MCF 10A (cell line): ENCODE measurements at regions not wholly inside any gene's neighbourhood (a gene's known extent, or its start where the extent isn't known, plus 50 kb on each side); places are given as distances from the start of the nearest gene placed in this dataset.

Experiments used
- BruUV-seq: library from RNA; stranded (reverse); fragments of 400-500 nt; replicated peaks from 2 replicates; lab custom pipeline; 2021; lab: Mats Ljungman, UMichigan
- CTCF ChIA-PET: fragments of 300-600 bp; sonication (Branson Sonifier 250); formaldehyde crosslinking; extraction: SDS; loops from one replicate; lab custom pipeline; 2021; ENCODE audit warnings: antibody characterized with exemption, inconsistent platforms; lab: Yijun Ruan, JAX
- POLR2A ChIA-PET: fragments of 300-600, 350-650 bp; sonication (Branson Sonifier 250); formaldehyde crosslinking; extraction: SDS; loops from one replicate; lab custom pipeline; 2020; ENCODE audit warnings: antibody characterized with exemption, inconsistent platforms; lab: Yijun Ruan, JAX
- DNase-seq: peaks from one replicate; pipeline ENCODE4 v3.0.0-alpha.2; 2018; ENCODE audit not compliant: unreplicated experiment
- H3K27ac Mint-ChIP-seq: one replicate; pipeline ENCODE4 v1.8.0; 2022; ENCODE audit warnings: mild to moderate bottlenecking, low read depth, mixed read lengths; ENCODE audit not compliant: unreplicated experiment
- H3K27me3 Mint-ChIP-seq: one replicate; pipeline ENCODE4 v1.8.0; 2022; ENCODE audit warnings: mixed read lengths; ENCODE audit not compliant: insufficient read depth, unreplicated experiment
- H3K36me3 Mint-ChIP-seq: one replicate; pipeline ENCODE4 v1.8.0; 2022; ENCODE audit warnings: mild to moderate bottlenecking, moderate library complexity, mixed read lengths; ENCODE audit not compliant: insufficient read depth, unreplicated experiment
- H3K4me1 Mint-ChIP-seq: one replicate; pipeline ENCODE4 v1.8.0; 2022; ENCODE audit warnings: mixed read lengths; ENCODE audit not compliant: insufficient read depth, unreplicated experiment
- H3K4me3 Mint-ChIP-seq: one replicate; pipeline ENCODE4 v1.8.0; 2022; ENCODE audit warnings: mild to moderate bottlenecking, moderate library complexity, mixed read lengths; ENCODE audit not compliant: unreplicated experiment
- H3K9me3 Mint-ChIP-seq: one replicate; pipeline ENCODE4 v1.8.0; 2022; ENCODE audit warnings: mixed read lengths; ENCODE audit not compliant: unreplicated experiment
- intact Hi-C: fragments of 100-400 bp; cut with micrococcal nuclease; formaldehyde crosslinking; loops from 2 replicates; pipeline ENCODE4 v1.14.1; 2022
- TF ChIP-seq, protein P1 (sequence below): fragments of 200-600 bp; IDR thresholded peaks from one replicate; pipeline ENCODE4 v1.8.0; 2022; ENCODE audit warnings: antibody characterized with exemption, mild to moderate bottlenecking; ENCODE audit not compliant: unreplicated experiment

DNA sequence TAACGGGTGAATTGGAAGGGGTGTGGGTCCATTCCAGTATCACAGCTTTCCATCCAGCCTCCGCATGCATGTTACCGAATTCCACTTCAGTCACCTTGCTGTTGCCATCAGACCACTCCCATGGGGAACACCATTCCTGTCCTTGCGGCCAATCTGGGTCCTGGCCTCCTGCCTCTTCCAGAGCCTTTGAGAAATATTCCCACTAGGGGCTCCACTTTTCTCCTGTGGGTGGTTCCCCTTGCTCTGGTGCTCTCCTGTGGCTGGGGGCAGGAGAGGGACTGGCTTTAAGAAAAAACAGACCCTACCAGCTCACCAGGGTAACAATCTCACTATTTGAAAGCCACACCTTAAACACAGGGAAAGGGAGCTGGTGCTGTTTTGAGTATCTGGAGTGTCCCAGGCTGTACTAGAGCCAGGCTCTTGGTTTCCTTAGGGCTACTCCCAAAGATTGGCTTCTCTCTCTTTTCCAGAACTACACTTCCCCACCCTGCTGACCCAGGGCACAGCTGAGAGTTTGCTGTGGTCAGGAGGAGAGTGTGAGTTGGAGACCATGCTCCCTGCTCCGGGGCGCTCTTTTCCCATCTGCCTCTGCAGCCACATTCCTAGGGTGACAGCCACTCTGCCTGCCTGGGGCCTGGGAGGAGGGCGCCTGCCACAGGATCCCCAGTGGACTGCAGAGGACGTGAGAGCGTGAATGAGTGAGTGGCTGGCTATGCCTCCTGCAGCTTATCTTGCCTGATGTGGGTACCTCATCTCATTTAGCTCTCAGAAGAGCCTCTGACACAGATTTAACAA is 460.8 kb upstream of the HS6ST1 start:
- TF ChIP-seq, protein P1, sequence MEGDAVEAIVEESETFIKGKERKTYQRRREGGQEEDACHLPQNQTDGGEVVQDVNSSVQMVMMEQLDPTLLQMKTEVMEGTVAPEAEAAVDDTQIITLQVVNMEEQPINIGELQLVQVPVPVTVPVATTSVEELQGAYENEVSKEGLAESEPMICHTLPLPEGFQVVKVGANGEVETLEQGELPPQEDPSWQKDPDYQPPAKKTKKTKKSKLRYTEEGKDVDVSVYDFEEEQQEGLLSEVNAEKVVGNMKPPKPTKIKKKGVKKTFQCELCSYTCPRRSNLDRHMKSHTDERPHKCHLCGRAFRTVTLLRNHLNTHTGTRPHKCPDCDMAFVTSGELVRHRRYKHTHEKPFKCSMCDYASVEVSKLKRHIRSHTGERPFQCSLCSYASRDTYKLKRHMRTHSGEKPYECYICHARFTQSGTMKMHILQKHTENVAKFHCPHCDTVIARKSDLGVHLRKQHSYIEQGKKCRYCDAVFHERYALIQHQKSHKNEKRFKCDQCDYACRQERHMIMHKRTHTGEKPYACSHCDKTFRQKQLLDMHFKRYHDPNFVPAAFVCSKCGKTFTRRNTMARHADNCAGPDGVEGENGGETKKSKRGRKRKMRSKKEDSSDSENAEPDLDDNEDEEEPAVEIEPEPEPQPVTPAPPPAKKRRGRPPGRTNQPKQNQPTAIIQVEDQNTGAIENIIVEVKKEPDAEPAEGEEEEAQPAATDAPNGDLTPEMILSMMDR = no peak
- intact Hi-C loops = no loop called here
- Mint-ChIP-seq H3K4me1 (no peaks in the 10 kb centered on the region), H3K36me3 (no peaks in the 10 kb centered on the region), H3K4me3 (no peak overlapping the region), H3K27ac (no peak overlapping the region), H3K27me3 (no peaks in the 10 kb centered on the region), H3K9me3 (no peaks in the 10 kb centered on the region)
- POLR2A ChIA-PET = no interaction called here
- no peak for DNase-seq
- no TSS peak for BruUV-seq
- CTCF ChIA-PET = interaction anchor here (0.7 kb wide), 1 partner anchor 9 kb away, joined by 3 read pairs; no protein-coding TSS in a partner anchor

DNA sequence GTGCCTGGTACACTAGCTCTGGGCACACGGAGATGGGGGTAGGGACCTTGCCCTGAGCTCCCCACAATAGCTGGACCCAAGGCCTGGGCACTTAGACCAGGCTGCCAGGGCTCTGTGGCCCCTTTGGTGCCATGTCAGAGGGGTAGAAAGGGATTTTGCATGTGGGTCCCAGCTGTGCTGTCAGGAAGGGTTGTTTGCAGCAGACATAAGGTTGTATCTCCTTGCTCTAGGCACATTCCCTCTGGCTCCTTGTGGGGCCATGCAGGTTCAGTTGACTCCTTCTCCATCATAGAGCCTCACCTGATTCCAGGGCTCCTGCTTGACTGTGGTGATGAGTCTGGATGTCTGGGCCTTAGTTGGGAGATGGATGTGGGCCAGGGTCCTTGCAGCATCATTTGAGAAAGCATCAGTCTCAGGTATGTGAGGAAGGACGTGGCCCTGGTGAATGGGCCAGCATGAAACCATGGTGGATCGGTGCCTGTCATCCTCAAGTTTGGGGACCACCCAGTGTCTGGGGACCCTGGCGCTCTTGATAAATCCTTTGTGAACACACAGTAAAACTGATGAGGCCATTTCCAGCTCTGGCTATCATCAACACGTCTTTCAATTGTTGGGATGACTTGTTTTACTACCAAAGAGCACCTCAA is 461.9 kb upstream of the HS6ST1 start:
- Mint-ChIP-seq H3K36me3 (no peaks in the 10 kb centered on the region), H3K4me3 (no peak overlapping the region), H3K27me3 (no peaks in the 10 kb centered on the region), H3K27ac (no peak overlapping the region), H3K4me1 (no peaks in the 10 kb centered on the region), H3K9me3 (no peaks in the 10 kb centered on the region)
- CTCF ChIA-PET = no interaction called here
- TF ChIP-seq, protein P1 = no peak
- POLR2A ChIA-PET = no interaction called here
- BruUV-seq = no TSS peak
- intact Hi-C loops = no loop called here
- no peak for DNase-seq

DNA sequence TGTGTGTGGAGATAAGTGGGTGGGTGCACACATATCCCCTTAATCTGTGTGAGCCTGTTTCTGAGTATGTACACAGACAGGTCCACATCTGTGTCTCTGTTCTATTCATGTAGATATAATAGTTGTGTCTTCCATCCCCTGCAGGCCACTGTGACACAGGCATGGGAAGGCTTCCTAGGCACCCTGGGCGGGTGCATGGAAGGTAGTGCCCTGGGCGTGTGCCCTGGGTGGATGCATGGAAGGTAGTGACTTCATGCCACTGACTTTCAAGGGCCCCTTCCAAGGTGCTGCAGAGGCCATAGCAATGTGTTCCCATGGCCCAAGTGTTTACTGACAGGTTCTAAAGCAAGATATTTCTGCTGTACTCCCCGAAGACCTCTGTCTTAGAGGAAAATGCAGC is 462.5 kb upstream of the HS6ST1 start:
- H3K27me3 Mint-ChIP-seq = no peaks in the 10 kb centered on the region
- CTCF ChIA-PET = no interaction called here
- no peaks in the 10 kb centered on the region for H3K36me3 Mint-ChIP-seq
- no peak for DNase-seq
- no peaks in the 10 kb centered on the region for H3K9me3 Mint-ChIP-seq
- intact Hi-C loops = no loop called here
- POLR2A ChIA-PET = no interaction called here
- TF ChIP-seq, protein P1 = no peak
- H3K4me3 Mint-ChIP-seq = no peak overlapping the region
- no TSS peak for BruUV-seq
- no peaks in the 10 kb centered on the region for H3K4me1 Mint-ChIP-seq
- H3K27ac Mint-ChIP-seq = no peak overlapping the region

DNA sequence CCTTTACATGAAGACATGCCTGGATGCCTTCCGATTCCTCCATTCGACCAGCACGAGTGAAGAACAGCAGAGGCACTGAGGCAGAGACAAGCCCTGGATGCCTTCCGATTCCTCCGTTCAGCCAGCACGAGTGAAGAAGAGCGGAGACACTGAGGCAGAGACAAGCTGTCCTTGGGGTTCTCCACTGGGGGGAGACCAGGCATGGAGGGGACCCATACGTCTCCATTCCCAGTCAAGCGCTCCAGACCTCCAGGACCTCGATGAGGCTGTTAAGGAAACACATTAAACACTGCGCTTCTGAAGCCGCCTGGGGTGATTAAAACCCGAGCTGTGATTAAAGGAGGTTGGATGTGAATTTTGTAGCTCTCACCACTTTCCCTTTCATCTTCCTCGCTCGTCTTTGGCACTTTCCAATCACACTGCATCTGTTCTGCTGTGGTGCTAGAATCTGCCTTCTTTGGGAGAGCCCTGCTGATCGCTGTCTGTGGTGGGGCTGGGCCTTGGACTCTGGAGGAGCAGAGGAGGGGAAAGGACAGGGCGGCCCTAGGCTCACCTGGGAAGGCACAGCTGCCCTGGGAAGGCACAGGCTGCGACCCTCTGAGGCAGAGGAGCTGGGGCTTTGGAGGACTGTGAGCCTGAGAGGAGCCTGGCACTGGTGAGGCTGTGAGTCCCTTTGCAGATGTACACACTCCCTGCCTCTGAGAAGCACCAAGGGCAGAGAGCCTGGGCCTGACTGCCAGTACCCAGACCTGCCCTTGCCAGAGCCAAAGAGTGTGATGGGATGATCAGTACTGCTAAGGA is 463.1 kb upstream of the HS6ST1 start:
- Mint-ChIP-seq H3K27ac (no peak overlapping the region), H3K9me3 (no peaks in the 10 kb centered on the region), H3K4me3 (no peak overlapping the region), H3K27me3 (no peaks in the 10 kb centered on the region), H3K36me3 (no peaks in the 10 kb centered on the region), H3K4me1 (no peaks in the 10 kb centered on the region)
- no TSS peak for BruUV-seq
- TF ChIP-seq, protein P1 = no peak
- ChIA-PET POLR2A (no interaction called here), CTCF (interaction anchor here (0.7 kb wide), 1 partner anchor 93 kb away, joined by 3 read pairs; no protein-coding TSS in a partner anchor)
- DNase-seq = no peak
- intact Hi-C loops = no loop called here
